WTC11 (cell line): ENCODE measurements at regions not wholly inside any gene's neighbourhood (a gene's known extent, or its start where the extent isn't known, plus 50 kb on each side); places are given as distances from the start of the nearest gene placed in this dataset.
A peak's percentile ranks its signal among the peaks of the same experiment; 100 is the strongest.
"Not testable (repeated sequence)": the region's sequence is repeated elsewhere in the genome, so short reads cannot be mapped to it uniquely, and the experiment has no call there.

ENCODE experiments used
- ATAC-seq: fragments of 200-7000 bp; cut with Tn5 transposase; 2 replicates; pipeline ENCODE4 v1.10.0; 2021; ENCODE audit warnings: mild to moderate bottlenecking, moderate library complexity
- CTCF ChIA-PET: fragments of 300-600 bp; sonication (Branson Sonifier 250); formaldehyde crosslinking; loops from one replicate; lab custom pipeline; 2021; ENCODE audit warnings: antibody characterized with exemption; lab: Charles Lee
- POLR2A ChIA-PET: fragments of 350-600 bp; sonication (Branson Sonifier 250); formaldehyde crosslinking; loops from one replicate; lab custom pipeline; 2021; ENCODE audit warnings: antibody characterized with exemption; lab: Charles Lee
- DNase-seq: peaks from one replicate; pipeline ENCODE4 v3.0.0; 2021; ENCODE audit warnings: low spot score
- H3K27ac Mint-ChIP-seq: 2 replicates; pipeline ENCODE4 v1.8.0; 2021; ENCODE audit warnings: mixed read lengths
- H3K27me3 Mint-ChIP-seq: 2 replicates; pipeline ENCODE4 v1.8.0; 2021; ENCODE audit warnings: low read depth, mild to moderate bottlenecking, moderate library complexity, mixed read lengths
- H3K36me3 Mint-ChIP-seq: 2 replicates; pipeline ENCODE4 v1.8.0; 2021; ENCODE audit warnings: mixed read lengths
- H3K4me1 Mint-ChIP-seq: 2 replicates; pipeline ENCODE4 v1.8.0; 2022; ENCODE audit warnings: mixed read lengths
- H3K4me3 Mint-ChIP-seq: 2 replicates; pipeline ENCODE4 v1.8.0; 2021; ENCODE audit warnings: mild to moderate bottlenecking, moderate library complexity, mixed read lengths
- H3K9me3 Mint-ChIP-seq: 2 replicates; pipeline ENCODE4 v1.8.0; 2021; ENCODE audit warnings: mixed read lengths
- CBFB ChIP-seq: sonication (generic); formaldehyde crosslinking; IDR thresholded peaks from 2 replicates; pipeline ENCODE4 v1.8.1; 2022; ENCODE audit warnings: mild to moderate bottlenecking, low read depth, missing genetic modification reagents
- CREB1 ChIP-seq: sonication (generic); formaldehyde crosslinking; IDR thresholded peaks from 2 replicates; pipeline ENCODE4 v1.8.0; 2023; ENCODE audit warnings: mild to moderate bottlenecking, missing genetic modification reagents
- CREM ChIP-seq: sonication (generic); formaldehyde crosslinking; IDR thresholded peaks from 2 replicates; pipeline ENCODE4 v1.8.1; 2022; ENCODE audit warnings: mild to moderate bottlenecking, missing genetic modification reagents, moderate library complexity
- ESRRA ChIP-seq: sonication (generic); formaldehyde crosslinking; IDR thresholded peaks from 2 replicates; pipeline ENCODE4 v1.8.1; 2022; ENCODE audit warnings: mild to moderate bottlenecking, missing genetic modification reagents, borderline replicate concordance
- ETV6 ChIP-seq: sonication (generic); formaldehyde crosslinking; IDR thresholded peaks from 2 replicates; pipeline ENCODE4 v1.8.1; 2022; ENCODE audit warnings: mild to moderate bottlenecking, missing genetic modification reagents
- IRF2 ChIP-seq: sonication (generic); formaldehyde crosslinking; IDR thresholded peaks from 2 replicates; pipeline ENCODE4 v1.8.0; 2022; ENCODE audit warnings: low read depth, missing genetic modification reagents, borderline replicate concordance
- SP1 ChIP-seq: sonication (generic); formaldehyde crosslinking; conservative IDR thresholded peaks from 2 replicates; pipeline ENCODE4 v1.8.1; 2022; ENCODE audit warnings: missing genetic modification reagents
- ZNF671 ChIP-seq: fragments of 250-450 bp; sonication (Bioruptor Pico); IDR thresholded peaks from 2 replicates; pipeline ENCODE4 v1.8.0; 2021; ENCODE audit warnings: mild to moderate bottlenecking
- TF ChIP-seq, protein P1 (sequence below): sonication (generic); formaldehyde crosslinking; conservative IDR thresholded peaks from 2 replicates; pipeline ENCODE4 v1.8.1; 2022; ENCODE audit warnings: mild to moderate bottlenecking, missing genetic modification reagents
- TF ChIP-seq, protein P2 (sequence below): sonication (generic); formaldehyde crosslinking; IDR thresholded peaks from 2 replicates; pipeline ENCODE4 v1.8.1; 2023; ENCODE audit warnings: mild to moderate bottlenecking, missing genetic modification reagents, borderline replicate concordance
- TF ChIP-seq, protein P3 (sequence below): sonication (generic); formaldehyde crosslinking; conservative IDR thresholded peaks from 2 replicates; pipeline ENCODE4 v1.8.1; 2023; ENCODE audit warnings: mild to moderate bottlenecking, low read depth, missing genetic modification reagents, moderate library complexity
- TF ChIP-seq, protein P4 (sequence below): fragments of 200-600 bp; IDR thresholded peaks from 2 replicates; pipeline ENCODE4 v1.8.0; 2022; ENCODE audit warnings: antibody characterized with exemption
- TF ChIP-seq, protein P5 (sequence below): sonication (generic); formaldehyde crosslinking; IDR thresholded peaks from 2 replicates; pipeline ENCODE4 v1.8.1; 2022; ENCODE audit warnings: low read depth, mild to moderate bottlenecking, moderate library complexity, missing genetic modification reagents, borderline replicate concordance
- TF ChIP-seq, protein P6 (sequence below): sonication (generic); formaldehyde crosslinking; IDR thresholded peaks from 2 replicates; pipeline ENCODE4 v1.8.1; 2022; ENCODE audit warnings: missing genetic modification reagents, borderline replicate concordance
- TF ChIP-seq, protein P7 (sequence below): fragments of 250-450 bp; sonication (Bioruptor Pico); IDR thresholded peaks from 2 replicates; pipeline ENCODE4 v2.1.2; 2022; ENCODE audit warnings: mild to moderate bottlenecking, moderate library complexity

DNA sequence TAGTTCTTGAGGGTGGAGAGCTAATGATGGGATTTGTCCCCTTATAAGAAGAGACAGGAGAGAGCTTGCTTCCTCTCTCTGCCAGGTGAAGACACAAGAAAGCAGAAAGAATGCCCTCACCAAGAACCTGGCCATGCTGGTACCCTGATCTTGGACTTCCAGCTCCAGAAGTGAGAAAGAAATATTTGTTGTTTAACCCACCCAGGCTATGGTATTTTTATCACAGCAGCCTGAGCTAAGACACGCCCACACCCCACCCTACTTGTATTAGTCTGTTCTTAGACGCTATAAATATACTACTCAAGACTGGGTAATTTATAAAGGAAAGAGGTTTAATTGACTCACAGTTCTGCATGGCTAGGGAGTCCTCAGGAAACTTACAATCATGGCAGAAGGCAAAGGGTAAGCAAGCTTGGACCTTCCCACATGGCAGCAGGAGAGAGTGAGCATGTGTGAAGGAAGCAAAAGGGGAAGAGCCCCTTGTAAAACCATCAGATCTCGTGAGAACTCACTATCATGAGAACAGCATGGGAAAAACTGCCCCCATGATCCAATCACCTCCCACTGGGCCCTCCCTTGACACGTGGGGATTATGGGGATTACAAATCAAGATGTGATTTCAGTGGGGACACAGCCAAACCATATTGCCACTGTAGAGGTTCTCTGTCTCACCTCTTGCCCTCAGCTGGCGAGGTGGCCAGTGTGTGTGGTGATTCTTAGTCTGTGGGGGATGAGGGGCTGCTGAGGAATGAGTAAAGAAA, 57.4 kb upstream of the RCBTB2 start:
- H3K36me3 Mint-ChIP-seq, result peaks cover 23% of the 10 kb centered on the region
- POLR2A ChIA-PET, result no interaction called here
- H3K4me3 Mint-ChIP-seq, result no peak overlapping the region
- CTCF ChIA-PET, result interaction anchor here (0.6 to 1.4 kb wide), 2 partner anchors 8 to 10 kb away, joined by 4 read pairs; no protein-coding TSS in a partner anchor
- peaks cover 31% of the 10 kb centered on the region for H3K9me3 Mint-ChIP-seq
- TF ChIP-seq CREM (no peak), ESRRA (CRISPR knock-in tag) (no peak), ETV6 (CRISPR knock-in tag) (no peak), ZNF671 (CRISPR knock-in tag) (no peak), CREB1 (CRISPR knock-in tag) (no peak), CBFB (no peak), IRF2 (CRISPR knock-in tag) (no peak), SP1 (CRISPR knock-in tag) (no peak)
- TF ChIP-seq, protein P1, sequence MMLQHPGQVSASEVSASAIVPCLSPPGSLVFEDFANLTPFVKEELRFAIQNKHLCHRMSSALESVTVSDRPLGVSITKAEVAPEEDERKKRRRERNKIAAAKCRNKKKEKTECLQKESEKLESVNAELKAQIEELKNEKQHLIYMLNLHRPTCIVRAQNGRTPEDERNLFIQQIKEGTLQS (CRISPR knock-in tag), result no peak
- TF ChIP-seq, protein P2, sequence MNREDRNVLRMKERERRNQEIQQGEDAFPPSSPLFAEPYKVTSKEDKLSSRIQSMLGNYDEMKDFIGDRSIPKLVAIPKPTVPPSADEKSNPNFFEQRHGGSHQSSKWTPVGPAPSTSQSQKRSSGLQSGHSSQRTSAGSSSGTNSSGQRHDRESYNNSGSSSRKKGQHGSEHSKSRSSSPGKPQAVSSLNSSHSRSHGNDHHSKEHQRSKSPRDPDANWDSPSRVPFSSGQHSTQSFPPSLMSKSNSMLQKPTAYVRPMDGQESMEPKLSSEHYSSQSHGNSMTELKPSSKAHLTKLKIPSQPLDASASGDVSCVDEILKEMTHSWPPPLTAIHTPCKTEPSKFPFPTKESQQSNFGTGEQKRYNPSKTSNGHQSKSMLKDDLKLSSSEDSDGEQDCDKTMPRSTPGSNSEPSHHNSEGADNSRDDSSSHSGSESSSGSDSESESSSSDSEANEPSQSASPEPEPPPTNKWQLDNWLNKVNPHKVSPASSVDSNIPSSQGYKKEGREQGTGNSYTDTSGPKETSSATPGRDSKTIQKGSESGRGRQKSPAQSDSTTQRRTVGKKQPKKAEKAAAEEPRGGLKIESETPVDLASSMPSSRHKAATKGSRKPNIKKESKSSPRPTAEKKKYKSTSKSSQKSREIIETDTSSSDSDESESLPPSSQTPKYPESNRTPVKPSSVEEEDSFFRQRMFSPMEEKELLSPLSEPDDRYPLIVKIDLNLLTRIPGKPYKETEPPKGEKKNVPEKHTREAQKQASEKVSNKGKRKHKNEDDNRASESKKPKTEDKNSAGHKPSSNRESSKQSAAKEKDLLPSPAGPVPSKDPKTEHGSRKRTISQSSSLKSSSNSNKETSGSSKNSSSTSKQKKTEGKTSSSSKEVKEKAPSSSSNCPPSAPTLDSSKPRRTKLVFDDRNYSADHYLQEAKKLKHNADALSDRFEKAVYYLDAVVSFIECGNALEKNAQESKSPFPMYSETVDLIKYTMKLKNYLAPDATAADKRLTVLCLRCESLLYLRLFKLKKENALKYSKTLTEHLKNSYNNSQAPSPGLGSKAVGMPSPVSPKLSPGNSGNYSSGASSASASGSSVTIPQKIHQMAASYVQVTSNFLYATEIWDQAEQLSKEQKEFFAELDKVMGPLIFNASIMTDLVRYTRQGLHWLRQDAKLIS (CRISPR knock-in tag), result no peak
- TF ChIP-seq, protein P3, sequence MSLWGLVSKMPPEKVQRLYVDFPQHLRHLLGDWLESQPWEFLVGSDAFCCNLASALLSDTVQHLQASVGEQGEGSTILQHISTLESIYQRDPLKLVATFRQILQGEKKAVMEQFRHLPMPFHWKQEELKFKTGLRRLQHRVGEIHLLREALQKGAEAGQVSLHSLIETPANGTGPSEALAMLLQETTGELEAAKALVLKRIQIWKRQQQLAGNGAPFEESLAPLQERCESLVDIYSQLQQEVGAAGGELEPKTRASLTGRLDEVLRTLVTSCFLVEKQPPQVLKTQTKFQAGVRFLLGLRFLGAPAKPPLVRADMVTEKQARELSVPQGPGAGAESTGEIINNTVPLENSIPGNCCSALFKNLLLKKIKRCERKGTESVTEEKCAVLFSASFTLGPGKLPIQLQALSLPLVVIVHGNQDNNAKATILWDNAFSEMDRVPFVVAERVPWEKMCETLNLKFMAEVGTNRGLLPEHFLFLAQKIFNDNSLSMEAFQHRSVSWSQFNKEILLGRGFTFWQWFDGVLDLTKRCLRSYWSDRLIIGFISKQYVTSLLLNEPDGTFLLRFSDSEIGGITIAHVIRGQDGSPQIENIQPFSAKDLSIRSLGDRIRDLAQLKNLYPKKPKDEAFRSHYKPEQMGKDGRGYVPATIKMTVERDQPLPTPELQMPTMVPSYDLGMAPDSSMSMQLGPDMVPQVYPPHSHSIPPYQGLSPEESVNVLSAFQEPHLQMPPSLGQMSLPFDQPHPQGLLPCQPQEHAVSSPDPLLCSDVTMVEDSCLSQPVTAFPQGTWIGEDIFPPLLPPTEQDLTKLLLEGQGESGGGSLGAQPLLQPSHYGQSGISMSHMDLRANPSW (CRISPR knock-in tag), result no peak
- TF ChIP-seq, protein P4, sequence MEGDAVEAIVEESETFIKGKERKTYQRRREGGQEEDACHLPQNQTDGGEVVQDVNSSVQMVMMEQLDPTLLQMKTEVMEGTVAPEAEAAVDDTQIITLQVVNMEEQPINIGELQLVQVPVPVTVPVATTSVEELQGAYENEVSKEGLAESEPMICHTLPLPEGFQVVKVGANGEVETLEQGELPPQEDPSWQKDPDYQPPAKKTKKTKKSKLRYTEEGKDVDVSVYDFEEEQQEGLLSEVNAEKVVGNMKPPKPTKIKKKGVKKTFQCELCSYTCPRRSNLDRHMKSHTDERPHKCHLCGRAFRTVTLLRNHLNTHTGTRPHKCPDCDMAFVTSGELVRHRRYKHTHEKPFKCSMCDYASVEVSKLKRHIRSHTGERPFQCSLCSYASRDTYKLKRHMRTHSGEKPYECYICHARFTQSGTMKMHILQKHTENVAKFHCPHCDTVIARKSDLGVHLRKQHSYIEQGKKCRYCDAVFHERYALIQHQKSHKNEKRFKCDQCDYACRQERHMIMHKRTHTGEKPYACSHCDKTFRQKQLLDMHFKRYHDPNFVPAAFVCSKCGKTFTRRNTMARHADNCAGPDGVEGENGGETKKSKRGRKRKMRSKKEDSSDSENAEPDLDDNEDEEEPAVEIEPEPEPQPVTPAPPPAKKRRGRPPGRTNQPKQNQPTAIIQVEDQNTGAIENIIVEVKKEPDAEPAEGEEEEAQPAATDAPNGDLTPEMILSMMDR, result no peak
- TF ChIP-seq, protein P5, sequence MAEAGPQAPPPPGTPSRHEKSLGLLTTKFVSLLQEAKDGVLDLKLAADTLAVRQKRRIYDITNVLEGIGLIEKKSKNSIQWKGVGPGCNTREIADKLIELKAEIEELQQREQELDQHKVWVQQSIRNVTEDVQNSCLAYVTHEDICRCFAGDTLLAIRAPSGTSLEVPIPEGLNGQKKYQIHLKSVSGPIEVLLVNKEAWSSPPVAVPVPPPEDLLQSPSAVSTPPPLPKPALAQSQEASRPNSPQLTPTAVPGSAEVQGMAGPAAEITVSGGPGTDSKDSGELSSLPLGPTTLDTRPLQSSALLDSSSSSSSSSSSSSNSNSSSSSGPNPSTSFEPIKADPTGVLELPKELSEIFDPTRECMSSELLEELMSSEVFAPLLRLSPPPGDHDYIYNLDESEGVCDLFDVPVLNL (CRISPR knock-in tag), result no peak
- TF ChIP-seq, protein P6, sequence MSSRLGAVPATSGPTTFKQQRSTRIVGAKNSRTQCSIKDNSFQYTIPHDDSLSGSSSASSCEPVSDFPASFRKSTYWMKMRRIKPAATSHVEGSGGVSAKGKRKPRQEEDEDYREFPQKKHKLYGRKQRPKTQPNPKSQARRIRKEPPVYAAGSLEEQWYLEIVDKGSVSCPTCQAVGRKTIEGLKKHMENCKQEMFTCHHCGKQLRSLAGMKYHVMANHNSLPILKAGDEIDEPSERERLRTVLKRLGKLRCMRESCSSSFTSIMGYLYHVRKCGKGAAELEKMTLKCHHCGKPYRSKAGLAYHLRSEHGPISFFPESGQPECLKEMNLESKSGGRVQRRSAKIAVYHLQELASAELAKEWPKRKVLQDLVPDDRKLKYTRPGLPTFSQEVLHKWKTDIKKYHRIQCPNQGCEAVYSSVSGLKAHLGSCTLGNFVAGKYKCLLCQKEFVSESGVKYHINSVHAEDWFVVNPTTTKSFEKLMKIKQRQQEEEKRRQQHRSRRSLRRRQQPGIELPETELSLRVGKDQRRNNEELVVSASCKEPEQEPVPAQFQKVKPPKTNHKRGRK (CRISPR knock-in tag), result no peak
- TF ChIP-seq, protein P7, sequence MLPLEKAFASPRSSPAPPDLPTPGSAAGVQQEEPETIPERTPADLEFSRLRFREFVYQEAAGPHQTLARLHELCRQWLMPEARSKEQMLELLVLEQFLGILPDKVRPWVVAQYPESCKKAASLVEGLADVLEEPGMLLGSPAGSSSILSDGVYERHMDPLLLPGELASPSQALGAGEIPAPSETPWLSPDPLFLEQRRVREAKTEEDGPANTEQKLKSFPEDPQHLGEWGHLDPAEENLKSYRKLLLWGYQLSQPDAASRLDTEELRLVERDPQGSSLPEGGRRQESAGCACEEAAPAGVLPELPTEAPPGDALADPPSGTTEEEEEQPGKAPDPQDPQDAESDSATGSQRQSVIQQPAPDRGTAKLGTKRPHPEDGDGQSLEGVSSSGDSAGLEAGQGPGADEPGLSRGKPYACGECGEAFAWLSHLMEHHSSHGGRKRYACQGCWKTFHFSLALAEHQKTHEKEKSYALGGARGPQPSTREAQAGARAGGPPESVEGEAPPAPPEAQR (CRISPR knock-in tag), result no peak
- H3K4me1 Mint-ChIP-seq, result peaks cover 56% of the 10 kb centered on the region
- no peaks in the 10 kb centered on the region for H3K27me3 Mint-ChIP-seq
- no peak overlapping the region for H3K27ac Mint-ChIP-seq
- no peak for ATAC-seq
- DNase-seq, result no peak

DNA sequence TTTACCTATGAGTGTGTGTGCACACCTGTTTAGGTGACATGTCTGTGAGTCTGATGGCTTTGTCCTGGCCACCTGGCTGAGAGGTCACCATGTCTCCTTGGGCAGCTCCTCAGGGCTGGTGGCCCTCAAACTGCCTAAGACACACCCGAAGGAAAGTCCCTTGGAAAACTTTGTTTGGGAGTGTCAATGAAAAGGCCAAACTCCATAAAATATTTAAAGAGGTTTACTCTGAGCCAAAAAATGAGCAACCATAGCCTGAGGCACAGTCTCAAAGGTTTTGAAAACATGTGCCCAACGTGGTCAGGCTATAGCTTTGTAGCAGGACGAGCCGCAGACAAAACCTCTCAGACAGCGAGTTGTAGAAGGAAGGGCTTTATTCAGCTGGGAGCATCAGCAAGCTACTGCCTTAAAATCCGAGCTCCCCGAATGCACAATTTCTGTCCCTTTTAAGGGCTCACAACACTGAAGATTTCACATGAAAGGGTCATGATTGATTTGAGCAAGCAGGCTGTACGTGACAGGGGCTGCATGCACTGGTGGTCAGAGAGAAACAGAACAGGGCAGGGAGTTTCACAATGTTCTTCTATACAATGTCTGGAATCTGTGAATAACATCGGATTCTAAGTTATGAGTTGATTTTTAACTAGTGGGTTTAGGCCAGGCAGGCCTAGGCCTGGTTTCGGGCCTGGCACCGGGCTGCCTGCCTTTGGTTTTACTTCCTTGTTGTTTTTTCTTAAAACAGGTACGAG, 58.4 kb upstream of the RCBTB2 start:
- H3K27me3 Mint-ChIP-seq, H3K4me3 Mint-ChIP-seq, ATAC-seq, DNase-seq: not testable (repeated sequence)
- Mint-ChIP-seq H3K9me3 (peaks cover 31% of the 10 kb centered on the region), H3K4me1 (peaks cover 58% of the 10 kb centered on the region), H3K36me3 (peaks cover 23% of the 10 kb centered on the region), H3K27ac (peak overlapping the region; percentile 75)
- POLR2A ChIA-PET, result interaction anchor here (0.6 kb wide), 1 partner anchor 775 kb away, joined by 6 read pairs; no protein-coding TSS in a partner anchor
- CTCF ChIA-PET, result interaction anchor here (1.4 kb wide), 1 partner anchor 11 kb away, joined by 4 read pairs; no protein-coding TSS in a partner anchor
